Motor neuron (in vitro differentiated cells): ENCODE measurements at regions not wholly inside any gene's neighbourhood (a gene's known extent, or its start where the extent isn't known, plus 50 kb on each side); places are given as distances from the start of the nearest gene placed in this dataset.
A peak's percentile ranks its signal among the peaks of the same experiment; 100 is the strongest.

ENCODE experiments used
- ATAC-seq, 8 experiments: fragments of 200-7000 bp; cut with Tn5 transposase; replicated peaks in 6 of 8; 2 replicates each; pipeline ENCODE4 v1.8.0; 2021; ENCODE audit warnings: mild to moderate bottlenecking in 8 of 8, moderate library complexity in 8 of 8
- H3K27ac ChIP-seq, 2 donors: fragments of 250-450 bp; sonication (Bioruptor Pico); 2 replicates each; pipeline ENCODE4 v1.9.0; 2021; ENCODE audit warnings: antibody characterized with exemption in 2 of 2, mild to moderate bottlenecking in 2 of 2, moderate library complexity in 1 of 2
- H3K4me1 ChIP-seq, 2 donors: fragments of 250-450 bp; sonication (Bioruptor Pico); replicated peaks in 1 of 2; 2 replicates each; pipeline ENCODE4 v1.6.1; 2021; ENCODE audit warnings: antibody characterized with exemption in 2 of 2, mild to moderate bottlenecking in 2 of 2, moderate library complexity in 1 of 2
- H3K4me3 ChIP-seq, 5 donors: fragments of 250-450 bp; sonication (Bioruptor Pico); 2 replicates each; pipeline ENCODE4 v1.9.0; 2021; ENCODE audit warnings: antibody characterized with exemption in 5 of 5, mild to moderate bottlenecking in 5 of 5, moderate library complexity in 4 of 5
- WGBS, 10 experiments: fragments of 450-650 bp; shearing (Covaris generic); methylation state at CpG; one replicate each; pipeline ENCODE4 v1.0.0; 2022; 5-methylcytosine and 5-hydroxymethylcytosine counted together
- in situ Hi-C, 9 experiments: fragments of 400-800 bp; cut with MboI; loops; one replicate each; pipeline ENCODE4 v1.15.0; 2021; ENCODE audit warnings: low sequenced_read_pairs in 9 of 9, low pct_unique_long_range_greater_than_20kb in 2 of 9; ENCODE audit not compliant: unreplicated experiment in 9 of 9

DNA sequence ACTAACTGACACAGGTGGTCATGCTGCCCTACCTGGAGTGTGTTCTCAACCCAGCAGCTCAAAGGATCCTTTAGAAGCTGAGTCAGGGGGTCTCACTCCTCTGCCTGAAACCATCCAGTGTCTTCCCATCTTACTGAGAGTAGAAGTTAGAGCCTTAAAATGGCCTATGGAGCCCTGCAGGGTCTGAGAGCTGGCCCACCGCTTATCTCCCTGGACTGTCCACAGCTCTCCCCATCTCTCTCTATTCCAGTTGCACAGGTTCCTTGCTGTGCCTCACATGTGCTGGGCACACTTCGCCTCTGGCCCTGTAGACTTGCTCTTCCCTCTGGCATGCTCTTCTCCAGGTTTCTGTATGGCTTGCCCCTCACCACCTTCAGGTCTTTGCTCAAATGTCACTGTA, 148.6 kb upstream of the CACNA1E start:
- Histone ChIP-seq H3K4me3 (no peak overlapping the region), H3K27ac (no peak overlapping the region), H3K4me1 (no peaks in the 10 kb centered on the region)
- no peak for ATAC-seq
- 13 to 90% (median 79%) methylated on average over 1 to 2 of the region's 2 CpGs; no CpG with 5 or more reads in 5 of the 10 experiments for WGBS, 10 experiments
- in situ Hi-C loops, result no loop called here

- no peak overlapping the region for H3K27ac ChIP-seq
- WGBS, 10 experiments, result 0 to 80% (median 27%) methylated on average over 1 to 3 of the region's 3 CpGs; no CpG with 5 or more reads in 1 of the 10 experiments
- in situ Hi-C loops, result no loop called here
- H3K4me1 ChIP-seq, result no peaks in the 10 kb centered on the region
- no peak overlapping the region for H3K4me3 ChIP-seq
- ATAC-seq, result no peak
These were observed 147.7 kb upstream of the CACNA1E start for GRCh38 chr1:181335631-181336030.

DNA sequence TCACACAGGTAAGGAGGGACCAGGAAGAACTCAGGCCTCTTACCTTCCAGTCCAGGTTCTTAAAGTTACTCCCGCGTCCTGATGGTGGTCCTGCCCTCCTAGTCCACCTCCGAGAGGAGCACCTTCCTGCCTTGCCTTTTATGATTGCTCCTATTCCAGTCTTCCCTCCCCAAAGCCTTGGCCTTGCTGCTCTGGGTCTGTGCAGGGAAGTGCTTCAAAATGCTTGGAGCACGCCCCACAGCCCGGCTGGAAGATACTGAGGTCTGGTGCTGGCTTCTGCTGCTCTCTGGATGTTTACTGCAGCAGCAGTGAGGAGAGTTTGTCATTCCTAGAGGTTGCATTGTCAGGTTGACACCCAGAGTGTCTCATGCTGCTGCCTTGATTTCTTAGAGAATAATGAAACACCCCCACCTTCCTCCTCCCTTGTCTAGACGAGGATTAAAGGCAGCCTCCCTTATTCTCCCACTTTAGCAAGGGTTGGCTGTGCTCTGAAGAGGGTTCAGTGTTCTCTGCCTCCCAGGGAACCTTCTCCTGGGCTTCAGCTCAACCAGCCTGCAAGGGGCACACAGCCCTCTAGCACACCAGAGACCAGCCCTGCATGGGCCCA, 142.2 kb upstream of the CACNA1E start:
- WGBS, 10 experiments, result 0 to 78% (median 33%) methylated on average over 1 to 6 of the region's 6 CpGs; no CpG with 5 or more reads in 2 of the 10 experiments
- no peak overlapping the region for H3K27ac ChIP-seq
- no peak for ATAC-seq
- H3K4me1 ChIP-seq, result peaks cover 0 to 15% of the 10 kb centered on the region in 2 donors
- in situ Hi-C loops, result no loop called here
- no peak overlapping the region for H3K4me3 ChIP-seq

- in situ Hi-C loops, result no loop called here
- WGBS, 10 experiments, result 40 to 96% (median 81%) methylated on average over 1 to 3 of the region's 3 CpGs; no CpG with 5 or more reads in 2 of the 10 experiments
- no peak for ATAC-seq
- Histone ChIP-seq H3K27ac (no peak overlapping the region), H3K4me1 (peaks cover 0 to 15% of the 10 kb centered on the region in 2 donors), H3K4me3 (no peak overlapping the region)
These were observed 139.2 kb upstream of the CACNA1E start for GRCh38 chr1:181344091-181344490.

DNA sequence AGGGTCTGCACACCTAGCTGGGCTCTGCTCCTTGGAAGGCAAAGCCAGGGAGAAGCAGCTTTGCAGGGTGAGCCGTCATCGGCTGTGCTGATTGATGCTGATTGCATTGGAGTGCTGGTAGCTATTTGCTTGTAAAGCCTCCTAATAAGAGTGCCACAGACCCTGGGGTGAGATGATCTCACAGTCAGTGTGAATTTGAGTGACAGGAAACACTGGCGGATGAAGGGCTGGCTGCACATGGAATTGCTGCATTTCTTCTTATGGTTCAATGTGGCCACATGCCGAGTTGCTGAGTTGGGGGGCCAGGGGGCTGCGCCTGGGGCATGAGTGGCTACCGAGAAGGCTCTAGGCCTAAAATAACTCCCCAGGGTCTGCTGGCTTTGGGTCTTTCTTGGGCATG, 138.2 kb upstream of the CACNA1E start:
- H3K4me3 ChIP-seq, result no peak overlapping the region
- H3K4me1 ChIP-seq, result peaks cover 0 to 16% of the 10 kb centered on the region in 2 donors
- WGBS, 10 experiments, result 0 to 70% (median 57%) methylated on average over 1 to 5 of the region's 6 CpGs; no CpG with 5 or more reads in 3 of the 10 experiments
- in situ Hi-C loops, result no loop called here
- peak overlapping the region in 1 of 2 donors; percentile 49 for H3K27ac ChIP-seq
- peak in 5 of 8 experiments; percentile 98 to 99 (median 99) for ATAC-seq

DNA sequence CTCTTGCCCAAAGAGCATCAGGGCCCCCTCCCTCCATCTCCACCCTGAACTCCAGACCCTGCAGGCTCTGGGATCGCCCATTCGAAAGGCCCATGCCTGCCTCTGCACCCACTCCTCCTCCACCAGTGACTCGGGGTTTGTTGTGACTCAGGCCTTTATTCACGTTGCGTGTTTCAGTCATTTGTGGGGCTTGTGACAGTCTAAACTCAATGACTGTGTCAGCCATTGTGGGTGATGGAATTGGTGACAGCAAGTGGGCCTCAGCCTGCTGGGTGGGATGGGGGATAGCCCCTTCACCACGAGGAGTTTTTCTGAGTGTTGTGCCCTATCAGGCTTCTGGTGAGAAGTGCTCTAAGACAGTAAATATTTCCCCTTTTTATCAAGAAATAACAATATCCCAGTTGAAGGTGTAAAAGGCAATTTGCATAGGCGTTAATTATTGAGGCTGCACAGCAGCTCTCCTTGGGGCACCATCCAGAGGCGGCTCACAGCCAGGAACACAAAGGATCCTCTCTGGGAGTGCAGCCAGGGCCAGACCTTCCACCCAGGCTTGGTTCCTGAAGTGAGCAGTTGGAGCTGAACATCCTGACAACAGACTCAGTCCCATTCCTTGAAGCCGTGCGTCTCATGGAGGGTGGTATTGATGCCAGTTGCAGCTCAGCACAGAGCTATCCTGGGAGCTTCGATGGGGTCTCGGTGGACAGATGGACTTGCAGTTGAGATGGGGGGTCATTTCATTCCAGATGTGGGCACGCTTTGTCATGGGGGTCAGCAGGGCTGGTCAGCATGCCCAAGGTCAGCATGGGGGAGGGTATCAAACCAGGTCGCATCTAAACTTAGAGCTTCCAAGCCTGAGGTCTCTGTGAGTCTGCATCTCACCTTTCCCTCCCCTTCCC, 135.6 kb upstream of the CACNA1E start:
- Histone ChIP-seq H3K4me1 (peaks cover 0 to 22% of the 10 kb centered on the region in 2 donors), H3K4me3 (no peak overlapping the region), H3K27ac (no peak overlapping the region)
- in situ Hi-C loops, result no loop called here
- 20 to 86% (median 79%) methylated on average over 3 to 14 of the region's 14 CpGs; no CpG with 5 or more reads in 3 of the 10 experiments for WGBS, 10 experiments
- no peak for ATAC-seq

- no peak for ATAC-seq
- in situ Hi-C loops, result no loop called here
- WGBS, 10 experiments, result 0 to 57% (median 35%) methylated on average over 1 to 2 of the region's 2 CpGs; no CpG with 5 or more reads in 6 of the 10 experiments
- peaks cover 0 to 19% of the 10 kb centered on the region in 2 donors for H3K4me1 ChIP-seq
- no peak overlapping the region for H3K4me3 ChIP-seq
- no peak overlapping the region for H3K27ac ChIP-seq
These were observed 133.8 kb upstream of the CACNA1E start for GRCh38 chr1:181349512-181349911.

GRCh38 chr1:181350131-181350530, 133.2 kb upstream of the CACNA1E start:
- peaks cover 0 to 15% of the 10 kb centered on the region in 2 donors for H3K4me1 ChIP-seq
- H3K4me3 ChIP-seq, result no peak overlapping the region
- no peak overlapping the region for H3K27ac ChIP-seq
- ATAC-seq, result no peak
- 10 to 83% (median 80%) methylated on average over 1 to 7 of the region's 7 CpGs; no CpG with 5 or more reads in 5 of the 10 experiments for WGBS, 10 experiments
- in situ Hi-C loops, result no loop called here

DNA sequence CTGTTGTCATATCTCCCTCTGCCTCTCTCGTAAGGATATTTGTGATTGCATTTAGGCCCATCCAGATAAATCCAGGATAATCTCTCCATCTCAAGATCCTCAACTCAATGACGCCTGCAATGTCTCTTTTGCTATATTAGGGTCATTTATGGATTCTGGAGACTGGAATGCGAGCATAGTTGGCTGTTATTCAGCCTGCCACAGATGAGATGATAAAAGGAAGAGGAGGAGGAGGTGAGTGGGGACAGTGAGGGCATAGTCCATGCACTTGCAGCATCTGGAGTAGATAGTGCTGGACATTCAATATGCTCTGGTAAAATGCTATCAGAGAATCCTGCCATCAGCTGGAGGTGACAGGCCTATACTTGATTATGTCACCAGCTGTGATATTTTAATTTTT, 131.6 kb upstream of the CACNA1E start:
- in situ Hi-C loops, result no loop called here
- Histone ChIP-seq H3K4me1 (peaks cover 0 to 7% of the 10 kb centered on the region in 2 donors), H3K4me3 (no peak overlapping the region), H3K27ac (no peak overlapping the region)
- ATAC-seq, result no peak
- 8 to 88% (median 80%) methylated on average over 1 to 3 of the region's 3 CpGs; no CpG with 5 or more reads in 5 of the 10 experiments for WGBS, 10 experiments

DNA sequence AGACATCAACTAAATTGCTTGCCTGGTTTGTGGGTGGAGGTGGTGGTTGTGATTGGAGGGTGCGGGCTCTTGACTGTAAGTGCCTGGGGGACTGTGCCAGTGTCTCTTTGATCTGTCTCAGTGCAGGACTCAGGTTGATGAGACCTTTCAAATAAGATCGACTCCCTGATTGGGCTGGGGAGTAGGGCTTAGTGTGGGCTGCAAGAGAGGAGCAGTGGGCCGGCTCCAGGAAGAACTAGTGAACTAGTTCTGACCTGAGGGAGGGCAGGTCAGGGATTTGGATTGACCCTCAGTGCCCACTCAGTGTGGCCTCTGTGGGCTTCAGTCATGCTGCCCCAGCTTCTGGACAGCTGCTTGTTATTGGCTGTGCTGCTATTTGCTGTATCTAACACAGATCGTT, 130.6 kb upstream of the CACNA1E start:
- 42 to 84% (median 69%) methylated on average over 2 to 4 of the region's 4 CpGs; no CpG with 5 or more reads in 4 of the 10 experiments for WGBS, 10 experiments
- H3K27ac ChIP-seq, result no peak overlapping the region
- in situ Hi-C loops, result no loop called here

GRCh38 chr1:181353526-181353925, 129.8 kb upstream of the CACNA1E start:
- no peak overlapping the region for H3K27ac ChIP-seq
- peak in 2 of 8 experiments; percentile 25 to 76 for ATAC-seq
- no peak overlapping the region for H3K4me3 ChIP-seq
- in situ Hi-C loops, result no loop called here
- peaks cover 0 to 7% of the 10 kb centered on the region in 2 donors for H3K4me1 ChIP-seq
- 0 to 100% (median 49%) methylated on average over 1 of the region's 1 CpG; no CpG with 5 or more reads in 4 of the 10 experiments for WGBS, 10 experiments

More for the DNA sequence above, 130.6 kb upstream of the CACNA1E start:
- Histone ChIP-seq H3K4me1 (peaks cover 0 to 7% of the 10 kb centered on the region in 2 donors), H3K4me3 (no peak overlapping the region)
- ATAC-seq, result no peak

- Histone ChIP-seq H3K4me1 (peaks cover 0 to 7% of the 10 kb centered on the region in 2 donors), H3K27ac (no peak overlapping the region), H3K4me3 (no peak overlapping the region)
- WGBS, 10 experiments, result 13 to 100% (median 95%) methylated on average over 2 to 3 of the region's 3 CpGs; no CpG with 5 or more reads in 4 of the 10 experiments
- no peak for ATAC-seq
- in situ Hi-C loops, result no loop called here
These were observed 128.5 kb upstream of the CACNA1E start for GRCh38 chr1:181354865-181355264.
